NCI-H2029 (cell line): ENCODE measurements at regions not wholly inside any gene's neighbourhood (a gene's known extent, or its start where the extent isn't known, plus 50 kb on each side); places are given as distances from the start of the nearest gene placed in this dataset.
"Not testable (repeated sequence)": the region's sequence is repeated elsewhere in the genome, so short reads cannot be mapped to it uniquely, and the experiment has no call there.

Source experiments
- DNase-seq: peaks from one replicate; lab custom pipeline; 2025; lab: John Stamatoyannopoulos, UW

DNA sequence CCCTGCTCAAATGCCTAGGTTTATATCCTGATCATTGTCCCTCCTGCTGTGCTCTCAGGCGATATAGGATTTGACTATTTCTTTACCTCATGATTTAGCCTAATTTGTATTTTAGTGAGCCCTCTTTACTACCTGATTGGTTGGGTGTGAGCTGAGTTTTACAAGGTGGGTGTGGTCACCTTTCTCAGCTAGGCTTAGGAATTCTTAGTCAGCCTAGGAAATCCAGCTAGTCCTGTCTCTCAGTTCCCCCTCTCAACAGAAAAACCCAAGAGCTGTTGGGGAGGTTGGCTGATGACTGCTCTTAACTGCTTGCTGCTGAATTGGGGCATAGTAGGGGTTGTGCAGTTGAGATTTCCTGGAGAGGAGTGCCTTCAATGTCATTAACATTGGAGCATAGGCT lies 100.5 kb upstream of the AADAT start:
- no peak for DNase-seq

DNA sequence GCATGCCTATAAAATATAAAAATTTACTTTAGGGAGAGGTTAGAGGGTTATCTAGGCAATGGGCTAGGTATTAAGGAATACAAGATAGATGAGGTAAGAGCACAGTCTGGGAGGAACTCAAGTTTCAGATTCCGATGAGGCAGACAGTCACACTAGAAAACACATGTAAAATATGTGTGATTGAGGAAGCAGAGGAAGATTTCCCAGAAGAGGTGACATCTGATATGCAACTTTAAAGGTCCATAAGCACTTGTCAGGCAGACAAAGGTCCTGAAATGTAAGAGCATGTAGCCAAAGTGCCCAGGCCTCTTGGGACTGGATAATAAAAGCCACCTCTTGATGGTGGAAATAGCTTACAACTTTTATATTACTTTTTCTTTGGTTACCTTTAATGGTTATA lies 81.1 kb upstream of the AADAT start:
- DNase-seq, result no peak

DNA sequence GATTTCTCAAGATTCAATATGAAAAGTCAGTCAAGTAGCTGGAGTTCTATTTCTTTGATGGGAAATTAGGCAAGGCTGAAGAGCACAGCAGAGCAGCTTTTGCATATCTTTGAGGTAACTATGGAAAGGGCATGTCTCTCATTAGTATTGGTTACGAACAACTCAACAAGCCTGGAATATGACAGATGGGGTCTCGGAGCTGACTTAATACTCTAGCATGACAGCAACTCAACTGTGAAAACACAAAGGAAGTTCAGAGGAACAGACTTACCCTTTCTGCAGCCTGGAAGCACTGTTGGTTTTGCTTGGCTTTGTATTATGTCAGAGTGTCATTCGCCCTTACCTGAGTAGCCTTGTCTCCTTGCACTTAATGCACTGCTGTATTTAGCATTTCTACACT lies 79.9 kb upstream of the AADAT start:
- DNase-seq, result no peak

GRCh38 chr4:170167678-170168077 lies 77.9 kb upstream of the AADAT start:
- DNase-seq, result no peak

GRCh38 chr4:170166193-170166592 lies 76.4 kb upstream of the AADAT start:
- not testable (repeated sequence) for DNase-seq

DNA sequence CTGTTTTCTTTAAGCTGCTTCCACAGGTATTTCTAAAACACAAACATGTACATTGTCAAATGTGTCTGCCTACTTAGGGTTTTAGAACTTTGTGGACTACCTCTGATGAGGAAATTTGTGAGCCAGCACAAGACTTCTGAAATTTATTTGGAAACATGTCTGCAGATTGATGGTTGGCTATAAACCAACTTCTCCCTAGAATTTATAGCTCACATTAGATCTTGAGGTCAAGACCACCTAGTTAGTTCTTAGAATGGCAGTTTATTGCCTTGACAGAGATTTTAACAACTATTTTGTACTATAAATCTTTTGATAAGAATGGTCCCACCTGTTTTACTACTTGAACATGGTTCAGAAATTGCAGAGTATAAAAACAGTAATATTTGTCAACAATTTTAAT lies 72.7 kb upstream of the AADAT start:
- DNase-seq, result no peak

DNA sequence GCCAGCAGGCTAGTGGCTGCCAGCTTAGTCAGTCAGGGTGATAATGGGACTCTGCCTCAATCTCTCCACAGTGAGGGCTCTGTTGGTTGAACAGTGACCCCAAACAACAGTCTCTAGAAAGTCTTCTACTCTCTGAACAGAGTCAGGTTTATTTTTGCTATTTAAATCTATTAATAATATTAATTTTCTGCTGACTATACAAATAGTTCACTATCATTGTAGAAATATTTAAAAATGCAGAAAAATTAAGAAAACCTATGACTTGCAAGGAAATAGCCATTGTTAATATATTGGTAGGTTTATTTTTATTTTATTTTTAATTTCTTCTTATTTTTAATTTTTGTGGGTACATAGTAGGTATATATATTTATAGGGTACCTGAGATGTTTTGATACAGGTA lies 67.9 kb upstream of the AADAT start:
- DNase-seq, result no peak

DNA sequence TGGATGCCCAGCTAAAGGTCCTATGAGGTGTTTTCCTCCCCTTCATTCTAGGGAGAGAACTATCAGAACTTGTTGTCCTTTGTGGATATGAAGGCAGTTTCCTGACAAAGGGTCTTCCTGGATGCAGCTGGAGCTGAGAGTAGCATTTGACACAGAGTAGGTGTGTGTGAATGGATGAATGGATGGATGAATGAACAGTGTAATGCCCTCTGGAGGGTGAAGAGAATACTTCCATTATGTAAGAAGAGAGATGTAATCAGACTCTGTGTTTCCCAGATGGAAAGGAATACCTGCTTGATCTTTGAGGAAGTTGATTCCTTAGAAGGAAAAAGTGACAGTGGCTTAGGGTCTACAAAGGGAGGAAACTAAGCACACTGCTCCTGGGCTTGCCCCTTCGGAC lies 55.4 kb upstream of the AADAT start:
- no peak for DNase-seq

GRCh38 chr4:170139764-170140163 lies 50.0 kb upstream of the AADAT start:
- no peak for DNase-seq
